ENCODE measurements at regions not wholly inside any gene's neighbourhood (a gene's known extent, or its start where the extent isn't known, plus 50 kb on each side); places are given as distances from the start of the nearest gene placed in this dataset.

- no peak for DNase-seq (ENCODE audit: extremely low read depth in 1 of 2, low read depth in 1 of 2)
These were observed 233.1 kb upstream of the ANKRD55 start for GRCh38 chr5:56466136-56466816.

GRCh38 chr5:56465769-56466135 lies 232.6 kb upstream of the ANKRD55 start:
- DNase-seq (ENCODE audit: extremely low read depth in 1 of 2, low read depth in 1 of 2) = no peak

- DNase-seq (ENCODE audit: extremely low read depth in 1 of 2, low read depth in 1 of 2) = no peak
These were observed 232.0 kb upstream of the ANKRD55 start for GRCh38 chr5:56464935-56465768.

- no peak for DNase-seq (ENCODE audit: extremely low read depth in 1 of 2, low read depth in 1 of 2)
These were observed 230.9 kb upstream of the ANKRD55 start for GRCh38 chr5:56463944-56464571.

GRCh38 chr5:56461584-56461983 lies 228.5 kb upstream of the ANKRD55 start:
- DNase-seq (ENCODE audit: extremely low read depth in 1 of 2, low read depth in 1 of 2) = no peak

GRCh38 chr5:56460681-56461191 lies 227.6 kb upstream of the ANKRD55 start:
- DNase-seq (ENCODE audit: extremely low read depth in 1 of 2, low read depth in 1 of 2) = no peak

GRCh38 chr5:56460195-56460546 lies 227.0 kb upstream of the ANKRD55 start:
- no peak for DNase-seq (ENCODE audit: extremely low read depth in 1 of 2, low read depth in 1 of 2)

- no peak for DNase-seq (ENCODE audit: extremely low read depth in 1 of 2, low read depth in 1 of 2)
These were observed 226.5 kb upstream of the ANKRD55 start for GRCh38 chr5:56459394-56460194.

- no peak for DNase-seq (ENCODE audit: extremely low read depth in 1 of 2, low read depth in 1 of 2)
These were observed 225.0 kb upstream of the ANKRD55 start for GRCh38 chr5:56457887-56458812.

- DNase-seq (ENCODE audit: extremely low read depth in 1 of 2, low read depth in 1 of 2) = no peak
These were observed 222.9 kb upstream of the ANKRD55 start for GRCh38 chr5:56456002-56456401.

GRCh38 chr5:56455417-56455816 lies 222.3 kb upstream of the ANKRD55 start:
- DNase-seq (ENCODE audit: extremely low read depth in 1 of 2, low read depth in 1 of 2) = no peak

GRCh38 chr5:56454219-56454862 lies 221.2 kb upstream of the ANKRD55 start:
- DNase-seq (ENCODE audit: extremely low read depth in 1 of 2, low read depth in 1 of 2) = no peak

- no peak for DNase-seq (ENCODE audit: extremely low read depth in 1 of 2, low read depth in 1 of 2)
These were observed 218.6 kb upstream of the ANKRD55 start for GRCh38 chr5:56451742-56452141.

GRCh38 chr5:56450766-56451165 lies 217.6 kb upstream of the ANKRD55 start:
- DNase-seq (ENCODE audit: extremely low read depth in 1 of 2, low read depth in 1 of 2) = no peak

GRCh38 chr5:56449071-56449640 lies 216.0 kb upstream of the ANKRD55 start:
- DNase-seq (ENCODE audit: extremely low read depth in 1 of 2, low read depth in 1 of 2) = no peak

- no peak for DNase-seq (ENCODE audit: extremely low read depth in 1 of 2, low read depth in 1 of 2)
These were observed 214.5 kb upstream of the ANKRD55 start for GRCh38 chr5:56447656-56448055.

GRCh38 chr5:56447232-56447631 lies 214.1 kb upstream of the ANKRD55 start:
- DNase-seq (ENCODE audit: extremely low read depth in 1 of 2, low read depth in 1 of 2) = no peak

- DNase-seq (ENCODE audit: extremely low read depth in 1 of 2, low read depth in 1 of 2) = no peak
These were observed 213.6 kb upstream of the ANKRD55 start for GRCh38 chr5:56446728-56447127.

GRCh38 chr5:56443826-56444225 lies 210.7 kb upstream of the ANKRD55 start:
- no peak for DNase-seq (ENCODE audit: extremely low read depth in 1 of 2, low read depth in 1 of 2)

Measured in activated CD8-positive, alpha-beta memory T cell treated with anti-CD3 and anti-CD28 coated beads for 1 hour (primary cell).